GM18861 (cell line): ENCODE measurements at regions not wholly inside any gene's neighbourhood (a gene's known extent, or its start where the extent isn't known, plus 50 kb on each side); places are given as distances from the start of the nearest gene placed in this dataset.

ENCODE experiments used
- ATAC-seq: cut with Tn5 transposase; IDR thresholded peaks from one replicate; pipeline ENCODE4 v1.9.1; 2021; ENCODE audit not compliant: unreplicated experiment

DNA sequence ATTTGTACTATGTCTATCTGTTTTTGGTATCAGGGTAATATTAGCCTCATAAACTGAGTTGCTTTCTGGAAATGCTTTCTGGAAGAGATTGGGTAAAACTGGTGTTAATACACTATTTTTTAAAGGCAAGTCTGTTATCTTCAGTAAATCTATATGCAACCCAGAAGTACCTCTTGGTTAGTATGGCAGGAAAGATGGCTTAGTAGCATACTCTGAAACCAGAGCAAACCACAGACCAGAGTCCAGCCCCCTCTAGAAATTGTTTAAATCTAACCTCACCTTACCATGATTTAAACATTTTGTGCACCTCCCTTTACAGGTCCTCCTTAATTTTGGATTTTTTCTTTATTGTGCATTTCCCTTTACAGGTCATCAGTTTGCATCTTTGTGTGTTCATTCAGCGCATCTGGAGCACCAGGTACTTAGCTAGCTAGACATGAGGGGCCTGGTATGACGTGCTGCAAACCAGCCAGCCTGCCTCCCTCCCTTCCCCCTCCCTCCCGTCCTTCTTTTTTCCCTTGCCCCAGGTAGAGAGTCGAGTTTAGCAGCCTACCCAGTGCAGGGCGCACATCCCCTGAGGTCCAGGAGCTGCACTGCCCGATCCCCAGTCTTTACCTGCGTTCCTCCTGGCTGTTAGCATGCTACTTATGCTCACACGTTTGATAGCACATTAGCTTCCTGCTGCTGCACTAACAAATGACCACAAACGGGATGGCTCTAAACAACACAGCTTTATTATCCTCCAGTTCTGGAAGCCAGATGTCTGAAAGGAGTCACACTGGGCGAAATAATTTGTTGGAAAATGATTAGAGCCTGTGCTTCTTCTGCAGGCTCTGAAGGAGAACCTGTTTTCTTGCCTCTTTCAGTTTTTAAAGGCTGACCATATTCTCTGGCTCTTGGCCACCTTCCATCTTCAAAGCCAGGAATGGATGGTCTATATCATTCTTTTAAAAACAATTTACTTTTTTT, 299.9 kb upstream of the HABP2 start:
- ATAC-seq: no peak

DNA sequence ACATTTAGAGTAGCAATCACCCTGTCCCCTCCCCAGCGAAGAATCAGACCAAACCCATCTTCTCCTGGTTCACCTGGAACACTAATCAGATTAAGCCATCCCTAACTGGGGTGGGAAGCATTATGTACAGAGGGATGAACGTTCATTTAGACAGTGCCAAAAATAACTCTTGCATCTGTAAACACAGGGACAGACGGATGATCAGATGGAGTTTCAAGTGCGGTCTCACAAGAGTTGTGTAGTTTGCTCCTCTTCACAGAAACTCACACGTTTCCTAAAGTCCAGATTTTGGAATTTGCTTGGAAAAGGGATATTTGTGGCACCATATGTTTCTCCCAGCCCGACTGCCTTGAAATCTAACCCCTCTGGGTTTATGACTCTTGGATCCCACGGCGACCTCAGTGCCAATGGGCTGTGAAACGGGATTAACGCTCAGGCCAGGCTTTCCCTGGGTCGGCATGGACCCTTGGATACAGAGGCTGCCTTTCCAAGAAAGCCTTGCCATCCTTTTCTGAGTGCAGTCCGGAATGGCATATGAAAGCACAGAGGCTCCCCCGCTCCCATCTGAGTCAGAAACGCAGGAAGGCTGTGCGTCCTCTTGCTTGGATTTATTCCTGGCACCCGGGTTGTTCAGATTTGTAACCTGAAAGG, 293.2 kb upstream of the HABP2 start:
- no peak for ATAC-seq

DNA sequence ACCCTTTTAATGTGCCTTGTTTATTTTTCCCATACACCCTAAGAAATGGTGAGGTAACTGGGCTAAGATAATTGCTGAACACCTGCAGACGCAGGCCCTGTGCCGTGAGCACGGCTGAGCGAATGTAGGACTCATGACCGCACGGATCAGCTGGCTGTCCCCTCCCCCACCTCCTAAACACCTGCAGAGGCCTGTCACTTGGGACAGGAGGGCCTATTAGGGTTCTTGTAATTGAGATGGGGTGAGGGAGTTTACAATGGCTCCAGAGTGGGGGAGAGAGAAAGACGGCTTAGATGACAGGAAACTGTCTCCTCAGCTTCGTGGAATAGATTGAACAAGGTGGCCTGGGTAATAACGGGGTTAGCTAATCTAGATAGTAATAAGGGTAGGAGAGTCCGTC, 291.7 kb upstream of the HABP2 start:
- ATAC-seq: no peak

DNA sequence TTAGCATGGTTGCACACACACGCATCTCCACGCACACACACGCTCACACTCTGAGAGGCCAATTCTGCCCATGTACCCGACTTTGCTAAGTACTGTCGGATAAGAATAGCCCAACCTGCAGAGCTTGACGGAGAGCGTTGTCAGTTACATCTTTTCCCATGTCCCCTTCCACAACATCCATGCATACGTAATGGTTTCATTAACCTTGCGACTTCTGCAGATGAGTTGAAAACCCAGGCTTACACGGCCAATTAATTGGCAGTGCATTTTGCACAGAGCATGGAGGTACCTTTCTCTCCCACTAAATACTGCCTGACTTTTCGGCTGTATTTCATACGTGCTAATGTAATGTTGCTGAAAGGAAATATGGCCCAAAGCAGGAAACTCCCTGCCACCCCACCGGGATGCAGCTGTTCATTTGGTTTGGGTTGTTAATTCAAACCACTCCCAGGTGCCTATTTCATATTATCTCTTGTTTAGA, 291.2 kb upstream of the HABP2 start:
- ATAC-seq: no peak

DNA sequence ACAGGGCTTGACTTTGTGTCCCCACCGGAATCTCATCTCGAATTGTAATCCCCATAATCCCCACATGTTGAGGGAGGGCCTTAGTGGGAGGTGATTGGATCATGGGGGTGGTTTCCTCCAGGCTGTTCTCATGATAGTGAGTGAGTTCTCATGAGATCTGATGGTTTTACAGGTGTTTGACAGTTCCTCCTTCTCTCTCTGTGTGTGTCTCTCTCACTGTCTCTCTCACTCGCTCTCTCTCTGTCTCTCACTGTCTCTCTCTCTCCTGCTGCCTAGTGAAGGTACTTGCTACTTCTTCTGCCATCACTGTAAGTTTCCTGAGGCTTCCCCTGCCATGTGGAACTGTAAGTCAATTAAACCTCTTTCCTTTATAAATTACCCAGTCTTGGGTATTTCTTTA, 289.8 kb upstream of the HABP2 start:
- no peak for ATAC-seq

DNA sequence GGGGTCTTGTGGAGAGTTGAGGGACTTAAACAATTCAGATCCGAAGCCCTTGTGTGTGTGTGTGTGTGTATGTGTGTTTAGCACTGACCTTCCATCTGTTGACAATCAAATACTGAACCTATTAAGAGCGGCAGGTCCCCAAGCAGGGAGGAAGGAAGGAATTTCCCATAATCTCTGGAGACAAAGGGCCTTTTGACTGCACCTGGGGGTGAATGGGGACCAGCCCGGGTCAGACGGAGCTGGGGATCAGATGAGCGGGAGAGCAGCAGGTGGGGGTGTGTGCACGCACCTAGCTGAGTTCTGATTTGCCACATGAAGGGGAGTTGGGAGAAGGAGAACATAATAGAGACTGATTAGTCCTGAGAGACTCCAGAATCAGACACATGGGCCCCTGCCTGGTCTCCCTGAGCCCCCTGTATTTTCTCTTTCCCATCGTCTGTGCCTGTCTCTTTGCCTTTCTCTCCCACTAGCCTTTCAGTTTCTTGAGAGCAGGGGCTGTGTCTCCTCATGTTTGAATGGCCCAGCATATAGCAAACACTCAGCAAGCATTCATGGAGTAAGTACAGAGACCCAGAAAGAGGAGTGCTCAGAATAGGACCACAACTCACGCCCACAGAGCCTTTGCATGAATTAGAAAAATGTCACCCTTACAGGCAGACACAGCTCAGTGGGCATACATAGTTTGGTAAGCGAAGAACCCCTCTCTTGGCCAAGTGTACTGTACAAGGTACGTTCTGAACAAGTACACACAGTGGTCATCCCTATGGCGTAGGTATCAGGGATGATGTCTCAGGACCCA, 288.3 kb upstream of the HABP2 start:
- no peak for ATAC-seq

DNA sequence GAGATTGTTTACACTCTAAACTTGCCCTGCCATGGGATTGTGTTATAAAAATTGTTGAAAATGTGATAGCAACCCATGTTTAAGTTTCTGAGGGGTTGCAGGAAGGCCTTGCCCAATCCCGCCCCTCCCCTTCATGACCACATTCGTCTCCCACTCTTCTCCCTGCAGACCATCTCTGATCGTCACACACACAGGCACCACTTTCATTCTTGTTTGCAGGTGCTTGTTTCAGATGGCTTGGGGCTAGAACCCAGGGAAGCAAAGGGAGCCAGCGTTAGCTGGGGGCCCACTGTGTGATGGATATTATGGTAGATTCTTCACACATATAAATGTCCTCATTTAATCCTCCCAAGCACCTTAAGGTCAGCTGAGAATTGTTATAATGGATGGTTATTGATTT, 286.7 kb upstream of the HABP2 start:
- no peak for ATAC-seq

DNA sequence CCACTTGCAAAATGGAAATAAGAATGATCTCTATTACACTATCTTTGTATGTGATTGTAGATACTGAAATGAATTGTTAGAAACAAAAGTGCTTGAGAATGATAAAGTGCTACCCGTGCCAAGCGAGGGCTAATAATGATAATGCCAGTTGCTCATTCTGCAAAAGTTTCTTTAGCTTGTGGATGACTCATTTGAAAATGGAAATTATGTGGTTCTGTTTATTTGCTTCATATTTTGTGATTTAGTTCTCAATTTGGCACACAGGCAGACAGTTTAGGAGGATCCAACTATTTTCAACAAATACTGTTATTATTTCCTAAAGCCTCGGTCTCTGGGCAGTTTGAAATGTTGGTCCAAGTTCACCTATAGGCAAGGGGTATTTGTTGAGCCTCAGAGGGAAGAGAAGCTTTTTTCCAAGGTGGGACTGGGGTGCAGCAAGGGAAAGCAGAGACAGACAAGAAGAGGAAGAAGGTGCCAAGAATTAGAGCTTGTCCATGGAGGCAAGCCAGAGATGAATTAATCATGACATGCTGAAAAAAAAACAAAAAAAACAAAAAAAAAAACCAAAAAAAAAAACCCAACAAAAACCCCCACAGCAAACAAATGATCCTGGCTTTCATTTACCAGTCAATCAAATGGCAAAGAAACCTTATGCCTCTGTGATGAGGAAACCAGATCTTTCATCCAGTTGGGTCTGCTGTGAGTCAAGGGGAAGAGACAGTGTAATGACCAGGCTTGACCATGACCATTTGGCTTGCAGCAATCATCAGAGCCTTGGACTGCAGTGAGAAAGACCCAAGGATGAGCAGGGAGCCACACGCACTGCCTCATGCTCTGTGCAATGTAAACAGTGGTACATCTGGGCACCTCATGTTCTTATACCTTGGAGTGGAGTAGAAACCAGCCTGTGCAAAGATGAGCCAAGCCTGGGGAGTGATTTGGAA, 285.0 kb upstream of the HABP2 start:
- ATAC-seq: no peak

DNA sequence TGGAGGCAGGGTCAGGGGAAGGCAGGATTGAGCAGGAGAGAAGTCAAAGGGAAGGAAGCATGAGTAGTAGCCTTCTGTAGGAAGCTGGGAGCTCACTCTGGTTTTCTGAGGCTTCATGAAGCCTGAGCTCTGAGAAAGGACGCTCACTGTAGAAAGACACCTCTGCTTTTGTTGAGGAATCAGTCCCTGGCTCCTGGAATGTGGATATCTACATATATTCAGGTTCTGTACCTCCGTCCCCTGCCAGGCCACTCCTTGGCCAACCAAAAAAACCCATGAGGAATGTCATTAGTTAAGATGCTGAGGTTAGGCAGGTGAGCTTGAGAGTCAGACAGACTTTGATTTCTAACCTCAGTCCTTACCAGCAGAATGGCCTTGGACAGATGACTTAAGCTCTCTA, 283.5 kb upstream of the HABP2 start:
- no peak for ATAC-seq

DNA sequence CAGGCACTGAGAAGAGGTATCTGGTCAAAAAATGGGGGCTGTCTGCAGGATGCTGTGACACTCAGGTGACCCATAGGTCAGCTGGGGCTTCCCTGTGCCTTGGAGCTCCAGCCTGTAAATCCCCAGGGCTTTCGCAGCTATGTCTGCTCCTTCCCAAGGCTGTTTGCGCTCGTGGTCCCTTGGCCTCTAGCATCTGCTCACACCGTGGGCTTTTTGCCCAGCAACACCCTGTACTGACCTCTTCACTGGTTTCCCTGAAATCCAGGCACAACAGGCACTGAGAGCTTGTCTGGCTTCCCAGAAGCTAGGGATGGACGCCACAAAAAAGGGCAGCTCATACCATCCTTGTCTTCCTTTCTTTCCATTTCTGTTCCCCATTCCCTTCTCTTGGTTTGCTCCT, 280.3 kb upstream of the HABP2 start:
- no peak for ATAC-seq

DNA sequence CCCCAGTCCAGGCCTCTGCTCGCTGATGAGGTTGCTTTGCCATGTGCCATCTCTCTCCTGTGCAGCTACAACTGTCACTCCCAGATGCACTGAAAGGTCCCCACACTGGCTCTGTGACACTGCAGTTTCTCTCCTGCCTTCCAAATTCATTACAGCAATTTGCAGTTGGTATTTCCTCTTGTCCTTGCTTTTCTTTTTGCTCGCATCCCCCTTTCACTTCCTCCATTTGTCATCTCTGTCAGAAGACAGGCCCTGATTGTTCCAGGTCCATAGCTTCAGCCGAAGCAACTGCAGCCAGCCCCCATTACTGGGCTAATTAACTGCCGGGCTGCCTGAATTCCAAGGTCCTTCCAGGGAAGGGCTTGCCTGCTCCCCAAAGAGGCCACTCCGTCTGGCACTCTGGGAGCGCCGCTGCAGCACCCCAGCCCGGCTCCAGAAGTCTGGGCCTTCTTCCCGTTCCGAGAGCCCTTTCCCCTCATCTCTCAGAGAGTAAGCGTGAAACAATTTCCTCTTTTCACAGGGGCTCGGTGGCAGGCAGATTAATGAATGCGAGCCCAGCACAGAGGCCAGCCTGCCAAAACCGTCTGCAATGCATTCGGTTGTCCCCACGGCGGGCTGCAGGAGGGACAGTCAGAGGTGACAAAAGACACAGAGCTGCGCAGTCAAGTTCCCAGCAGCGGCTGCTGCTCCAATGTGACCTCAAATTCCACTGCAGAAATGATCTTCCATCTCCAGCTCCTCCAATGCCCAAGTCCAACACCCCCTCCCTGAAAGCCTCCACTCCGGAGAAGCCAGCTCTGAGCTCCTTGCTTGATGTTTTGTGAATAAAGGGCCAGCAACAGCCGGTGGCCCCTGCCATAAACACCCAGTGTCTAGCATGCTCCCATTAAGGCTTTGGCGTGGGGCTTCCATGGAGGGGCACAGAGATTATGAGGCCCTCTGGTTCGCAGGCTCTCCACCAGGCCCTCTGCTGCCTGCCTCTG, 279.4 kb upstream of the HABP2 start:
- no peak for ATAC-seq

DNA sequence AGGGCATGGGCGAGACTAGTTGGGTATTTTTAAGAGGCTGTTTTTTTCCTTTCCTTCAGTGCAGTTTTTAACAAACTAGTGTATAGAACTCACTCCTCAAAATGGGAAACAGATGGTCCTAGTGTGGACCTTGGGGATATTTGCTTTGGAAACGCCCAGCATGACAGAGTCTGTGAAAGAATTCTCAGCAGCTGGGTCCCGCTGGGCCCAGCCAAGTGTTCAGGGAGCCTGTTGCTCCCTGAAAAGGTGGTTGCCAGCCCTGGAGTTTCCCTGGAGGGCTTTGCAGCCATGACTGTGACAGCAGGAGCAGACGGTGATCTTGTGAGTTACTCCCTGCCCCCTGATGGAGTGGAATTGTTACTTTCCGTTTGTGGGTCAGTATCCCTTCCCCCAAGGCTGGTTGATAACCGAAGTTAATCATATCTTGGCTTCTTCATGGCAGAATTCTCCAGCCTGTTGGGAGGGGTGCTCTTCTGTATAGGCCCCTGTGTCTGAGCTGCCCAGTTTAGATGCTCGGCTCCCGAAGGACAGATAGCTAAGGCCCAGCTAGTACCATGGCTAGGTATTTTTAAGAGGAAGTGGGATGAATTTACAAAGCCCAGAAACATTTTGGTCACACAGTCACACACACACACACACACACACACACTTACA, 278.6 kb upstream of the HABP2 start:
- ATAC-seq: no peak

DNA sequence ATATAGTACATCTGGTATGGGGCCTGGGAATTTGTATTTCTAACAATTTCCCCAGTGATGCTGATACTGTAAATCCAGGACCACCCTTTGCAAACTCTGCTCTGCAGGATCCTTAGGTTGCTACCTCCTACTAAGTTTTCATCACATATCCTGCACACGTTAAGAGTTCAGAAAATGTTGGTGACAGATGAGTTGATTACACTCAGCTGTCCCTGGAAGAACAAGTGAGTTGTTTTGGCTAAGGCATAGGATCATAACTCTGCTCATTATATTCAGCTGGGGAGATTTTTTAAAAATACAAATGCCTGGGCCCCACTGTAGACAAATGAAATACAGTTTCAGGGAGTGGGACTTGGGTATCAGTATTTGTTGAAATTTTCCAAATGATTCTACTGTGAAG, 274.6 kb upstream of the HABP2 start:
- ATAC-seq: no peak

DNA sequence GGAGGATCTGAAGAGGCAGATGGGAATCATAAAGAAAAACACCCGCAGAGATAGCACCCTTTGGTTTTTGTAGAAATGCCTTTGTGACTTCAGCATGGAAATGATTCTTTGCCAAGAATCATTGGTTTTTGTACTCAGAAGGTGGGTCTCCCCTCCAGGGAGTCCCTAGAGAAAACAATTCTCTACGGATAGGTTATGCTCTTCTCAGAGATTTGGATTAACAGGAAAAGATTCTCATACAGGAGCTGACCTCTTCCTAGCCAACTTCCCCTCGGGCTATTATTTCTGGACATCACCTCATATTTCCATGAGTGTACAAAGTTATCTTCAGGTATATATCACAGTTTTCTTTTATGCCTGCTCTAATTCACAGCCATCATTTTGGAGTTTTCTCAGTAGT, 274.2 kb upstream of the HABP2 start:
- no peak for ATAC-seq

DNA sequence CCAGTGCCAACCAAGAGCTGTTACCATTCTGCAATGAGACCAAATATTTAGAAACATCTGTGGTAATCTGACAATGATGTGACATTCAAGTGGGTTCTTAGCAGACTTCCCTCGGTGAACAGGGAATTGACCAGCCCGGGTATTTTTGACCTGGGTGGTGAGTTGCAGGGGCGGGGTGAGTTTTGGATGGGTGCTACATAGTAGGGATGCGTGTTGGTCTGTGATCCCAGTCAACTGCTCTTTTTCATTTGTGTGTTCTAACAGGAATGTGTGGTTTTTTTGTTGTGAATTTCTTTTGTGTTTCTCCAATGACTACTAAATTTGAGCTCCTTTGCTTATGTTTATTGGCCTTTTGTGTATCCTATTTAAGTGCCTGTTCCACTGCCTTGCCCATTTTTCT, 273.6 kb upstream of the HABP2 start:
- ATAC-seq: no peak

DNA sequence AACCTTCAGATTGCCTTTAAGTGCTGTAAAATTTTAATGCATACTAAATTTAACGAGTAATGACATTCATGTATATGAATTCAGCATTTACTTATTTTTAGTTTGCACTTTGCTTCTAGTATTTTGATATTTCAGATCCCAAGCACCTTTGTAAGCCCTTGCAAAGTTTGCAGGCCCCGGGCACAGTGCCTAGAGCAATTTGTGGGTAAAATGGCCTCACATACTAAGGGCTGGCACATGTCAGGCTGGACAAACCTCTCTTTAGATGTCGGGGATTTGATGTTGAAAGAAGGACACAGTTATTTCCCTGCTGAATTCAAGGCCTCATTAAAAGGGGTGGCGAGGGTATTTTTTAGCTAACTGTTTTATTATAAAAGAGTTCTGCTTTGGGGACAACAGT, 270.3 kb upstream of the HABP2 start:
- ATAC-seq: no peak

DNA sequence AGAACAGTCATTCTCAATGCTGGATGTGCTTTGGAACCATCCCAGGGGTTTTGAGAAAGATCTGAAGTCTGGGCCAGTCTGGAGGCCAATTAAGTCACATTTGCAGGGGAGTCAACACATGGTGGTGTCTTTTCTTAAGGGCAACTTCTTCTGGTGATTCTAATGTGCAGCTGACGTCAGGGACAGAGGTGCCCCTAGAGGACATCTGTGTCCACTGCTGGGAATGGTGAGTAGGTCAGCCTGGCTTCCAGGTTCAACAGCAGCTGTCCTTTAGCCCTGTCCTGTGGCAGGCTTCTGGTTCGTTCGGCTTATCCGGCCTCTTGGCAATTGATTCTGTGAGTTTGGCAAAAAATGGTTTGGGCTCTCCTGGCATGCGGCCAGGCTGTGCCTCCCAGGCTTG, 269.7 kb upstream of the HABP2 start:
- ATAC-seq: no peak

DNA sequence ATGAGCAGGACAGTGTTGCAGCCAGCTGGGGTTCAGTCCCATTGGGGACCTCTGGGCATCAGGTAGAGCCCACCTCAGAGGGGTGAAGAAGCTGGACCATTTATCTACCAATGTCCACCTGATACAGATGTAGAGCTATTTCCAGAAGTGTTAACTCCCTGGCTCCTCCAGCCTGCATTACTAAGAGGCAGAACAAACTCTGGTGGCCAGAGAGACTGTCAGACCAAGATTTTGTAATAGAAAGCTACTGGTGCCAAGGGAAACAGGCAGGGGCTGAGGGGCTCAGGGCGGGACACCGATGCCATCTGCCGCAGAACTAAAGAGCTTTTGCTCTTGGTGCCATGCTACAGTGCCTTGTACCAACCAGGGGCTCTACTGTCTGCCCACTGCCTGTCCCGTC, 268.2 kb upstream of the HABP2 start:
- ATAC-seq: no peak

DNA sequence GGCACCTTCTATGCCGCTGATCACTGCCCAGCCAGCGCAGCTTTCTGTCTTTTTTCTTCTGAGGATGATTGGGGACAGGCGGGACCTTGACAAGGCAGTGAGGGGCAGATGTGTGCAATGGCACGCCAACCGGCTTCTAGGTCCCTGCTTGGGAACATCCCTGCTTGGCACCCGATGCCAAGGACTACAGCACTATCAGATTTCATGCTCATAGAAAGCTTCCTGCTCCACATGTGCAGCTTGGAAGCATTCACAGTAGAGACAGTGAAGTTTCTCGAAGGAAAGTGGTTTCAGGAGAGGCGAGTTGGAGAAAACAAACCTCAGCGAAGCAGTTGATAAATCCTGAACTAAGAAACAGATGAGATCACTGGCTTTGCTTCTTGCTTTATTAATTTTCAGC, 267.5 kb upstream of the HABP2 start:
- no peak for ATAC-seq
